ENCODE measurements at regions not wholly inside any gene's neighbourhood (a gene's known extent, or its start where the extent isn't known, plus 50 kb on each side); places are given as distances from the start of the nearest gene placed in this dataset.

GRCh38 chr11:70796648-70797227, 398.4 kb downstream of the CTTN start:
- DNase-seq (ENCODE audit: low read depth) = no peak

GRCh38 chr11:70798296-70798695, 400.0 kb downstream of the CTTN start:
- DNase-seq (ENCODE audit: low read depth) = no peak

GRCh38 chr11:70799386-70799785, 401.1 kb downstream of the CTTN start:
- no peak for DNase-seq (ENCODE audit: low read depth)

GRCh38 chr11:70802185-70802584, 403.9 kb downstream of the CTTN start:
- DNase-seq (ENCODE audit: low read depth) = no peak

- DNase-seq (ENCODE audit: low read depth) = no peak
Observed at GRCh38 chr11:70804139-70804837, 406.0 kb downstream of the CTTN start.

- DNase-seq (ENCODE audit: low read depth) = no peak
Observed at GRCh38 chr11:70805243-70805642, 406.9 kb downstream of the CTTN start.

GRCh38 chr11:70805971-70806370, 407.6 kb downstream of the CTTN start:
- DNase-seq (ENCODE audit: low read depth) = no peak

- no peak for DNase-seq (ENCODE audit: low read depth)
Observed at GRCh38 chr11:70806461-70807194, 408.3 kb downstream of the CTTN start.

- DNase-seq (ENCODE audit: low read depth) = no peak
Observed at GRCh38 chr11:70807195-70807543, 408.8 kb downstream of the CTTN start.

GRCh38 chr11:70808686-70809375, 410.5 kb downstream of the CTTN start:
- no peak for DNase-seq (ENCODE audit: low read depth)

- DNase-seq (ENCODE audit: low read depth) = no peak
Observed at GRCh38 chr11:70810133-70810532, 411.8 kb downstream of the CTTN start.

- DNase-seq (ENCODE audit: low read depth) = no peak
Observed at GRCh38 chr11:70810681-70811080, 412.4 kb downstream of the CTTN start.

GRCh38 chr11:70811483-70811882, 413.2 kb downstream of the CTTN start:
- no peak for DNase-seq (ENCODE audit: low read depth)

GRCh38 chr11:70811915-70812314, 413.6 kb downstream of the CTTN start:
- no peak for DNase-seq (ENCODE audit: low read depth)

- no peak for DNase-seq (ENCODE audit: low read depth)
Observed at GRCh38 chr11:70812472-70812871, 414.1 kb downstream of the CTTN start.

- DNase-seq (ENCODE audit: low read depth) = no peak
Observed at GRCh38 chr11:70813651-70814050, 415.3 kb downstream of the CTTN start.

- DNase-seq (ENCODE audit: low read depth) = no peak
Observed at GRCh38 chr11:70815485-70815832, 417.1 kb downstream of the CTTN start.

- no peak for DNase-seq (ENCODE audit: low read depth)
Observed at GRCh38 chr11:70816156-70816678, 417.9 kb downstream of the CTTN start.

- DNase-seq (ENCODE audit: low read depth) = no peak
Observed at GRCh38 chr11:70818351-70818750, 420.0 kb downstream of the CTTN start.

GRCh38 chr11:70819022-70819421, 420.7 kb downstream of the CTTN start:
- DNase-seq (ENCODE audit: low read depth) = no peak

GRCh38 chr11:70820311-70820710, 422.0 kb downstream of the CTTN start:
- no peak for DNase-seq (ENCODE audit: low read depth)

- DNase-seq (ENCODE audit: low read depth) = no peak
Observed at GRCh38 chr11:70820712-70821111, 422.4 kb downstream of the CTTN start.

- DNase-seq (ENCODE audit: low read depth) = no peak
Observed at GRCh38 chr11:70823771-70824170, 425.4 kb downstream of the CTTN start.

Measured in activated T-cell treated with anti-CD3 and anti-CD28 coated beads for 1 hour (primary cell).